WTC11 (cell line): ENCODE measurements at regions not wholly inside any gene's neighbourhood (a gene's known extent, or its start where the extent isn't known, plus 50 kb on each side); places are given as distances from the start of the nearest gene placed in this dataset.
A peak's percentile ranks its signal among the peaks of the same experiment; 100 is the strongest.

Experiments used
- ATAC-seq: fragments of 200-7000 bp; cut with Tn5 transposase; 2 replicates; pipeline ENCODE4 v1.10.0; 2021; ENCODE audit warnings: mild to moderate bottlenecking, moderate library complexity
- CTCF ChIA-PET: fragments of 300-600 bp; sonication (Branson Sonifier 250); formaldehyde crosslinking; loops from one replicate; lab custom pipeline; 2021; ENCODE audit warnings: antibody characterized with exemption; lab: Charles Lee
- POLR2A ChIA-PET: fragments of 350-600 bp; sonication (Branson Sonifier 250); formaldehyde crosslinking; loops from one replicate; lab custom pipeline; 2021; ENCODE audit warnings: antibody characterized with exemption; lab: Charles Lee
- DNase-seq: peaks from one replicate; pipeline ENCODE4 v3.0.0; 2021; ENCODE audit warnings: low spot score
- H3K27ac Mint-ChIP-seq: 2 replicates; pipeline ENCODE4 v1.8.0; 2021; ENCODE audit warnings: mixed read lengths
- H3K27me3 Mint-ChIP-seq: 2 replicates; pipeline ENCODE4 v1.8.0; 2021; ENCODE audit warnings: low read depth, mild to moderate bottlenecking, moderate library complexity, mixed read lengths
- H3K36me3 Mint-ChIP-seq: 2 replicates; pipeline ENCODE4 v1.8.0; 2021; ENCODE audit warnings: mixed read lengths
- H3K4me1 Mint-ChIP-seq: 2 replicates; pipeline ENCODE4 v1.8.0; 2022; ENCODE audit warnings: mixed read lengths
- H3K4me3 Mint-ChIP-seq: 2 replicates; pipeline ENCODE4 v1.8.0; 2021; ENCODE audit warnings: mild to moderate bottlenecking, moderate library complexity, mixed read lengths
- H3K9me3 Mint-ChIP-seq: 2 replicates; pipeline ENCODE4 v1.8.0; 2021; ENCODE audit warnings: mixed read lengths
- CREB1 ChIP-seq: sonication (generic); formaldehyde crosslinking; IDR thresholded peaks from 2 replicates; pipeline ENCODE4 v1.8.0; 2023; ENCODE audit warnings: mild to moderate bottlenecking, missing genetic modification reagents
- EMX1 ChIP-seq: fragments of 250-450 bp; sonication (Bioruptor Pico); IDR thresholded peaks from 2 replicates; pipeline ENCODE4 v1.8.0; 2021; ENCODE audit warnings: mild to moderate bottlenecking
- FOXP1 ChIP-seq: sonication (generic); formaldehyde crosslinking; IDR thresholded peaks from 2 replicates; pipeline ENCODE4 v1.8.0; 2022; ENCODE audit warnings: missing genetic modification reagents, mild to moderate bottlenecking, moderate library complexity, borderline replicate concordance
- GRHL2 ChIP-seq: fragments of 250-450 bp; sonication (Bioruptor Pico); IDR thresholded peaks from 2 replicates; pipeline ENCODE4 v1.8.0; 2022; ENCODE audit warnings: mild to moderate bottlenecking, moderate library complexity; ENCODE audit not compliant: insufficient replicate concordance, severe bottlenecking
- NR3C1 ChIP-seq: sonication (generic); formaldehyde crosslinking; conservative IDR thresholded peaks from 2 replicates; pipeline ENCODE4 v1.8.1; 2023; ENCODE audit warnings: low read depth, mild to moderate bottlenecking, missing genetic modification reagents
- SOX15 ChIP-seq: fragments of 250-450 bp; sonication (Bioruptor Pico); IDR thresholded peaks from 2 replicates; pipeline ENCODE4 v1.9.0; 2021; ENCODE audit warnings: mild to moderate bottlenecking
- TEAD1 ChIP-seq: sonication (generic); formaldehyde crosslinking; IDR thresholded peaks from 2 replicates; pipeline ENCODE4 v1.8.0; 2022; ENCODE audit warnings: mild to moderate bottlenecking, missing genetic modification reagents
- ZNF263 ChIP-seq: sonication (generic); formaldehyde crosslinking; IDR thresholded peaks from 2 replicates; pipeline ENCODE4 v1.8.1; 2022; ENCODE audit warnings: low read depth, mild to moderate bottlenecking, moderate library complexity, missing genetic modification reagents
- ZNF416 ChIP-seq: fragments of 250-450 bp; sonication (Bioruptor Pico); IDR thresholded peaks from 2 replicates; pipeline ENCODE4 v1.9.0; 2021; ENCODE audit warnings: mild to moderate bottlenecking, inconsistent platforms
- TF ChIP-seq, protein P1 (sequence below): fragments of 250-450 bp; sonication (Bioruptor Pico); IDR thresholded peaks from 2 replicates; pipeline ENCODE4 v1.8.0; 2021; ENCODE audit warnings: mild to moderate bottlenecking
- TF ChIP-seq, protein P2 (sequence below): sonication (generic); formaldehyde crosslinking; conservative IDR thresholded peaks from 2 replicates; pipeline ENCODE4 v1.8.1; 2022; ENCODE audit warnings: mild to moderate bottlenecking, missing genetic modification reagents
- TF ChIP-seq, protein P3 (sequence below): sonication (generic); formaldehyde crosslinking; IDR thresholded peaks from 2 replicates; pipeline ENCODE4 v1.8.0; 2023; ENCODE audit warnings: missing genetic modification reagents, mild to moderate bottlenecking, borderline replicate concordance
- TF ChIP-seq, protein P4 (sequence below): sonication (generic); formaldehyde crosslinking; IDR thresholded peaks from 2 replicates; pipeline ENCODE4 v1.8.1; 2023; ENCODE audit warnings: mild to moderate bottlenecking, moderate library complexity, missing genetic modification reagents
- TF ChIP-seq, protein P5 (sequence below): fragments of 250-450 bp; sonication (Bioruptor Pico); IDR thresholded peaks from 2 replicates; pipeline ENCODE4 v1.9.0; 2021; ENCODE audit warnings: moderate library complexity, mild to moderate bottlenecking, inconsistent platforms, borderline replicate concordance
- TF ChIP-seq, protein P6 (sequence below): sonication (generic); formaldehyde crosslinking; IDR thresholded peaks from 2 replicates; pipeline ENCODE4 v1.8.1; 2023; ENCODE audit warnings: mild to moderate bottlenecking, missing genetic modification reagents, borderline replicate concordance

DNA sequence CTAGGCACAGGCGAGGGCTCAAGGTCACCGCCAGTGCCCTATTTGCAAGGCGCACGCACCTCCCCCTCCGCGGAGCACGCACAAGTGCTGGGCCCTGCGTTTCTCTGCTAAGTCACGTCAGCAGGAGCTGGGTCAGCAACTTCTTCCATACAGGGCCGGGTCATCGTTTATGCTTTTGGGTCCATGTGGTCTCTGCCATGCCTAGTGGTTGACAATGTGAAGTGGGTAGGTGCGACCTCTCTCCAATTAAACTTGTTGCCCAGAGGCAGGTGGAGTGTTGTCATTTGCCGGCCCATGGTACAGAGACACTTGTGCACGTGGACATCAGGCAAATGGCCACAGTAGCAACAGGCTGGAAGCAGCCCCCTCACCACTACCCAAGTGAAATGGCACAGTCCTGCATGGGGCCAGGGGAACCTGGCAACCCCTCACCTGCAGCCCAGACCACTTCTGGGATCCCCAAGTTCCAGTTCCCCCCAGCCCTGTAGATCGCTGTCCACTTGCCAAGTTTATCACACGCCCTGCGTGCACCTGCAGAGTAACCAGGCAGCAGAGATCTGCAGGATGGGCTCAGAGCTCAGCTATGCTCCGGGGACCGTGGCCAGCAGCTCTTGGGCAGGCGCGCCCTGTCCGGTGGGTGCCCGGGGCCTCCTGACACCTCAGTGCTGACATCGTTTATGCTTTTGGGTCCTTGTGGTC, 86.1 kb upstream of the PPP2R2D start:
- peaks cover 26% of the 10 kb centered on the region for H3K4me1 Mint-ChIP-seq
- TF ChIP-seq, protein P1, sequence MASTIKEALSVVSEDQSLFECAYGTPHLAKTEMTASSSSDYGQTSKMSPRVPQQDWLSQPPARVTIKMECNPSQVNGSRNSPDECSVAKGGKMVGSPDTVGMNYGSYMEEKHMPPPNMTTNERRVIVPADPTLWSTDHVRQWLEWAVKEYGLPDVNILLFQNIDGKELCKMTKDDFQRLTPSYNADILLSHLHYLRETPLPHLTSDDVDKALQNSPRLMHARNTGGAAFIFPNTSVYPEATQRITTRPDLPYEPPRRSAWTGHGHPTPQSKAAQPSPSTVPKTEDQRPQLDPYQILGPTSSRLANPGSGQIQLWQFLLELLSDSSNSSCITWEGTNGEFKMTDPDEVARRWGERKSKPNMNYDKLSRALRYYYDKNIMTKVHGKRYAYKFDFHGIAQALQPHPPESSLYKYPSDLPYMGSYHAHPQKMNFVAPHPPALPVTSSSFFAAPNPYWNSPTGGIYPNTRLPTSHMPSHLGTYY (CRISPR knock-in tag), result no peak
- no peak for TF ChIP-seq SOX15 (CRISPR knock-in tag)
- TF ChIP-seq, protein P2, sequence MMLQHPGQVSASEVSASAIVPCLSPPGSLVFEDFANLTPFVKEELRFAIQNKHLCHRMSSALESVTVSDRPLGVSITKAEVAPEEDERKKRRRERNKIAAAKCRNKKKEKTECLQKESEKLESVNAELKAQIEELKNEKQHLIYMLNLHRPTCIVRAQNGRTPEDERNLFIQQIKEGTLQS, result no peak
- TF ChIP-seq NR3C1 (CRISPR knock-in tag), result no peak
- TF ChIP-seq, protein P3, sequence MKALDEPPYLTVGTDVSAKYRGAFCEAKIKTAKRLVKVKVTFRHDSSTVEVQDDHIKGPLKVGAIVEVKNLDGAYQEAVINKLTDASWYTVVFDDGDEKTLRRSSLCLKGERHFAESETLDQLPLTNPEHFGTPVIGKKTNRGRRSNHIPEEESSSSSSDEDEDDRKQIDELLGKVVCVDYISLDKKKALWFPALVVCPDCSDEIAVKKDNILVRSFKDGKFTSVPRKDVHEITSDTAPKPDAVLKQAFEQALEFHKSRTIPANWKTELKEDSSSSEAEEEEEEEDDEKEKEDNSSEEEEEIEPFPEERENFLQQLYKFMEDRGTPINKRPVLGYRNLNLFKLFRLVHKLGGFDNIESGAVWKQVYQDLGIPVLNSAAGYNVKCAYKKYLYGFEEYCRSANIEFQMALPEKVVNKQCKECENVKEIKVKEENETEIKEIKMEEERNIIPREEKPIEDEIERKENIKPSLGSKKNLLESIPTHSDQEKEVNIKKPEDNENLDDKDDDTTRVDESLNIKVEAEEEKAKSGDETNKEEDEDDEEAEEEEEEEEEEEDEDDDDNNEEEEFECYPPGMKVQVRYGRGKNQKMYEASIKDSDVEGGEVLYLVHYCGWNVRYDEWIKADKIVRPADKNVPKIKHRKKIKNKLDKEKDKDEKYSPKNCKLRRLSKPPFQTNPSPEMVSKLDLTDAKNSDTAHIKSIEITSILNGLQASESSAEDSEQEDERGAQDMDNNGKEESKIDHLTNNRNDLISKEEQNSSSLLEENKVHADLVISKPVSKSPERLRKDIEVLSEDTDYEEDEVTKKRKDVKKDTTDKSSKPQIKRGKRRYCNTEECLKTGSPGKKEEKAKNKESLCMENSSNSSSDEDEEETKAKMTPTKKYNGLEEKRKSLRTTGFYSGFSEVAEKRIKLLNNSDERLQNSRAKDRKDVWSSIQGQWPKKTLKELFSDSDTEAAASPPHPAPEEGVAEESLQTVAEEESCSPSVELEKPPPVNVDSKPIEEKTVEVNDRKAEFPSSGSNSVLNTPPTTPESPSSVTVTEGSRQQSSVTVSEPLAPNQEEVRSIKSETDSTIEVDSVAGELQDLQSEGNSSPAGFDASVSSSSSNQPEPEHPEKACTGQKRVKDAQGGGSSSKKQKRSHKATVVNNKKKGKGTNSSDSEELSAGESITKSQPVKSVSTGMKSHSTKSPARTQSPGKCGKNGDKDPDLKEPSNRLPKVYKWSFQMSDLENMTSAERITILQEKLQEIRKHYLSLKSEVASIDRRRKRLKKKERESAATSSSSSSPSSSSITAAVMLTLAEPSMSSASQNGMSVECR (CRISPR knock-in tag), result no peak
- no peak for TF ChIP-seq FOXP1 (CRISPR knock-in tag)
- no peak for TF ChIP-seq EMX1 (CRISPR knock-in tag)
- TF ChIP-seq ZNF416 (CRISPR knock-in tag), result no peak
- ChIA-PET CTCF (no interaction called here), POLR2A (no interaction called here)
- no peaks in the 10 kb centered on the region for H3K36me3 Mint-ChIP-seq
- DNase-seq (no peak), ATAC-seq (peak; percentile 36; the same call in 1 of the 2 replicates)
- no peaks in the 10 kb centered on the region; the same call in 1 of the 2 replicates for H3K27me3 Mint-ChIP-seq
- 0 out of 2 replicates have a peak, but pooled peaks cover 3% of the 10 kb centered on the region for H3K9me3 Mint-ChIP-seq
- H3K27ac Mint-ChIP-seq, result peak overlapping the region; percentile 66; the same call in 1 of the 2 replicates
- no peak overlapping the region for H3K4me3 Mint-ChIP-seq

DNA sequence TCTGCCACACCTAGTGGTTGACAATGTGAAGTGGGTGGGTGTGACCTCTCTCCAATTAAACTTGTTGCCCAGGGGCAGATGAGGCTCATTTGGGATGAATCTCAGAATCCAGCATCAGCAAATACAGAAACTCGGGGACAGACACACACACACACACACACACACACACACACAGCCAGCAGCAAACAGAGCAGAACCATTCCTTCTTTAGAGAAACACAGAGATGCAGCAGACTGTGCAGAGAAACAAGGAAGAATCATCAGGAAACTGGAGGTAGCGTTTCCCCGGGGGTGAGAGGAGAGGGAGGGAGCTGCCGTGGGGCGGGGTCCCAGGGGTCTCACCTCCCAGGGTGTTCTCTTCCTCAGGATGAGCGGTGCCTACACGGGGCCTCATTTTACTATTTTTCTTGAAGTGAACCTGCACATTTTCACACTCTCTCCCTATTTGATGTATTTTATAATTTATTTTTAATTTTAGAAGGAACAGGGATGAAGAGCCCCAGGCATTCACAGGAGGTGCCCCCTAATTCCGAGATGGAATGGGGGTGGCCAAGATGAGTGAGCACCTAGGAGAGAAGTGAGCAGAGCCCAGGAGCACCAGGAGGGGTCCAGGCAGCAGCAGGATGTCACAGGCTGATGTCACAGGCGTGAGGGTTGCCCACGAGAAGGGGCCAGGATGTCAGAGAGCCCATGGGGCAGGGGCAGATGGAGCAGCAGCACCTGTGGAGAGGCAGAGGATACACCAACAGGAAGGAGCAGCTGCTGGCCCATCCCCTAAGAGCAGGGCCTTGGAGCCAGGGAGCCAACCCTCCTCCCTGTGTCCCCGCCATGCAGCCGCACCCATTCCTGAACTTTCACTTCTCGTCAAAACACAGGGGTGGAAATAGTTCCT, 85.3 kb upstream of the PPP2R2D start:
- ChIA-PET POLR2A (no interaction called here), CTCF (no interaction called here)
- H3K27ac Mint-ChIP-seq, result no peak overlapping the region
- H3K4me3 Mint-ChIP-seq, result no peak overlapping the region
- ATAC-seq (no peak), DNase-seq (no peak)
- TF ChIP-seq TEAD1 (CRISPR knock-in tag) (no peak), ZNF263 (CRISPR knock-in tag) (no peak), GRHL2 (no peak)
- peaks cover 20% of the 10 kb centered on the region for H3K4me1 Mint-ChIP-seq
- 0 out of 2 replicates have a peak, but pooled peaks cover 3% of the 10 kb centered on the region for H3K9me3 Mint-ChIP-seq
- no peaks in the 10 kb centered on the region for H3K36me3 Mint-ChIP-seq
- no peaks in the 10 kb centered on the region; the same call in 1 of the 2 replicates for H3K27me3 Mint-ChIP-seq

DNA sequence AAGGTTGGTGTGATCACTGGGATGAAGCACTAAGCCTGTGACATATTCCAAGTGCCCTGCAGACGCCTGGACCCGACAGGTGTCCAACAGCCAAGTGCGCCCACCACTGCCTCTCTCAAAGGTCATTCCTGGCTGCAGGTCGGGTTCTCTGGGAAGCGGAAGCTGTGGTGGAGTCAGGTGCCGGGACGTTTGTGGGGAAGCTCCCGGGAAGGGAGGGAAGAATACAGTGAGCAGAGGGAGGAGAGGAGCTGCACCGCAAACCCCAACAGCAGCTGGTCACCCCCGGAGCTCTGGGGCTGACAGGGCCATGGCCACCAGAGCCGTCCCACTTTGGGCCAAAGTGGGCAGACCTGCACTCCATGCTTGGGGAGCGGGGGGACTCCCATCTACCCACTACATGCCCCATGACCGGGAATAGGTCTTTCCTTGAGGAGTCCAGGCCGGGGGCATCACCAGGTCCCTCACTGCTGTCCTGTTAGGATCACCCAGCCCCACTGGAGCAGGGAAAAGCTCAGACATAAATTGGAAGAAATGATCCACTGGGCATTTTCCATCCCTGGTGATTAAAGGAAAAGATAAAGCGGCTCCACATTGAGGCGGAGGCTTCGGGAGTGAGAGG, 84.5 kb upstream of the PPP2R2D start:
- ChIA-PET CTCF (no interaction called here), POLR2A (no interaction called here)
- DNase-seq, result no peak
- no peak overlapping the region for H3K4me3 Mint-ChIP-seq
- H3K27ac Mint-ChIP-seq, result no peak overlapping the region
- 0 out of 2 replicates have a peak, but pooled peaks cover 3% of the 10 kb centered on the region for H3K9me3 Mint-ChIP-seq
- H3K4me1 Mint-ChIP-seq, result peaks cover 20% of the 10 kb centered on the region
- H3K27me3 Mint-ChIP-seq, result no peaks in the 10 kb centered on the region; the same call in 1 of the 2 replicates
- H3K36me3 Mint-ChIP-seq, result no peaks in the 10 kb centered on the region
- ATAC-seq, result no peak
- TF ChIP-seq, protein P2, result no peak
- TF ChIP-seq, protein P4, sequence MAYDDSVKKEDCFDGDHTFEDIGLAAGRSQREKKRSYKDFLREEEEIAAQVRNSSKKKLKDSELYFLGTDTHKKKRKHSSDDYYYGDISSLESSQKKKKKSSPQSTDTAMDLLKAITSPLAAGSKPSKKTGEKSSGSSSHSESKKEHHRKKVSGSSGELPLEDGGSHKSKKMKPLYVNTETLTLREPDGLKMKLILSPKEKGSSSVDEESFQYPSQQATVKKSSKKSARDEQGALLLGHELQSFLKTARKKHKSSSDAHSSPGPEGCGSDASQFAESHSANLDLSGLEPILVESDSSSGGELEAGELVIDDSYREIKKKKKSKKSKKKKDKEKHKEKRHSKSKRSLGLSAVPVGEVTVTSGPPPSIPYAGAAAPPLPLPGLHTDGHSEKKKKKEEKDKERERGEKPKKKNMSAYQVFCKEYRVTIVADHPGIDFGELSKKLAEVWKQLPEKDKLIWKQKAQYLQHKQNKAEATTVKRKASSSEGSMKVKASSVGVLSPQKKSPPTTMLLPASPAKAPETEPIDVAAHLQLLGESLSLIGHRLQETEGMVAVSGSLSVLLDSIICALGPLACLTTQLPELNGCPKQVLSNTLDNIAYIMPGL (CRISPR knock-in tag), result no peak
- TF ChIP-seq CREB1 (CRISPR knock-in tag) (no peak), SOX15 (CRISPR knock-in tag) (no peak)
- TF ChIP-seq, protein P5, sequence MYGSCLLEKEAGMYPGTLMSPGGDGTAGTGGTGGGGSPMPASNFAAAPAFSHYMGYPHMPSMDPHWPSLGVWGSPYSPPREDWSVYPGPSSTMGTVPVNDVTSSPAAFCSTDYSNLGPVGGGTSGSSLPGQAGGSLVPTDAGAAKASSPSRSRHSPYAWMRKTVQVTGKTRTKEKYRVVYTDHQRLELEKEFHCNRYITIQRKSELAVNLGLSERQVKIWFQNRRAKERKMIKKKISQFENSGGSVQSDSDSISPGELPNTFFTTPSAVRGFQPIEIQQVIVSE (CRISPR knock-in tag), result no peak
- TF ChIP-seq, protein P6, sequence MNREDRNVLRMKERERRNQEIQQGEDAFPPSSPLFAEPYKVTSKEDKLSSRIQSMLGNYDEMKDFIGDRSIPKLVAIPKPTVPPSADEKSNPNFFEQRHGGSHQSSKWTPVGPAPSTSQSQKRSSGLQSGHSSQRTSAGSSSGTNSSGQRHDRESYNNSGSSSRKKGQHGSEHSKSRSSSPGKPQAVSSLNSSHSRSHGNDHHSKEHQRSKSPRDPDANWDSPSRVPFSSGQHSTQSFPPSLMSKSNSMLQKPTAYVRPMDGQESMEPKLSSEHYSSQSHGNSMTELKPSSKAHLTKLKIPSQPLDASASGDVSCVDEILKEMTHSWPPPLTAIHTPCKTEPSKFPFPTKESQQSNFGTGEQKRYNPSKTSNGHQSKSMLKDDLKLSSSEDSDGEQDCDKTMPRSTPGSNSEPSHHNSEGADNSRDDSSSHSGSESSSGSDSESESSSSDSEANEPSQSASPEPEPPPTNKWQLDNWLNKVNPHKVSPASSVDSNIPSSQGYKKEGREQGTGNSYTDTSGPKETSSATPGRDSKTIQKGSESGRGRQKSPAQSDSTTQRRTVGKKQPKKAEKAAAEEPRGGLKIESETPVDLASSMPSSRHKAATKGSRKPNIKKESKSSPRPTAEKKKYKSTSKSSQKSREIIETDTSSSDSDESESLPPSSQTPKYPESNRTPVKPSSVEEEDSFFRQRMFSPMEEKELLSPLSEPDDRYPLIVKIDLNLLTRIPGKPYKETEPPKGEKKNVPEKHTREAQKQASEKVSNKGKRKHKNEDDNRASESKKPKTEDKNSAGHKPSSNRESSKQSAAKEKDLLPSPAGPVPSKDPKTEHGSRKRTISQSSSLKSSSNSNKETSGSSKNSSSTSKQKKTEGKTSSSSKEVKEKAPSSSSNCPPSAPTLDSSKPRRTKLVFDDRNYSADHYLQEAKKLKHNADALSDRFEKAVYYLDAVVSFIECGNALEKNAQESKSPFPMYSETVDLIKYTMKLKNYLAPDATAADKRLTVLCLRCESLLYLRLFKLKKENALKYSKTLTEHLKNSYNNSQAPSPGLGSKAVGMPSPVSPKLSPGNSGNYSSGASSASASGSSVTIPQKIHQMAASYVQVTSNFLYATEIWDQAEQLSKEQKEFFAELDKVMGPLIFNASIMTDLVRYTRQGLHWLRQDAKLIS (CRISPR knock-in tag), result no peak
